Neural cell (in vitro differentiated cells): ENCODE measurements at regions not wholly inside any gene's neighbourhood (a gene's known extent, or its start where the extent isn't known, plus 50 kb on each side); places are given as distances from the start of the nearest gene placed in this dataset.

Experiments used
- H2AFZ ChIP-seq: fragments of 200-600, 300-800 bp; sonication (generic), shearing (Covaris generic); 2 replicates; pipeline ENCODE4 v1.6.0; 2014; ENCODE audit warnings: low read depth, mild to moderate bottlenecking, antibody characterized with exemption, low read length, moderate library complexity
- H3F3A ChIP-seq: fragments of 200-600 bp; shearing (Covaris generic); 2 replicates; pipeline ENCODE4 v1.6.1; 2016; ENCODE audit warnings: mild to moderate bottlenecking, moderate library complexity, mixed read lengths, antibody characterized with exemption, low read length; ENCODE audit not compliant: insufficient read depth, poor library complexity, severe bottlenecking
- H3K27ac ChIP-seq: fragments of 200-600, 300-800 bp; sonication (generic), shearing (Covaris generic); 2 replicates; pipeline ENCODE4 v1.5.1; 2014; ENCODE audit warnings: mild to moderate bottlenecking, low read length, moderate library complexity
- H3K27me3 ChIP-seq: fragments of 300-800, 200-600 bp; sonication (generic), shearing (Covaris generic); 2 replicates; pipeline ENCODE4 v1.6.0; 2014; ENCODE audit warnings: mild to moderate bottlenecking, low read depth, low read length, moderate library complexity; ENCODE audit not compliant: insufficient read depth
- H3K36me3 ChIP-seq: fragments of 300-800, 200-600 bp; sonication (generic), shearing (Covaris generic); 2 replicates; pipeline ENCODE4 v1.5.1; 2014; ENCODE audit warnings: mild to moderate bottlenecking, antibody characterized with exemption, low read length, moderate library complexity; ENCODE audit not compliant: insufficient read depth
- H3K4me2 ChIP-seq: fragments of 300-800, 200-600 bp; sonication (generic), shearing (Covaris generic); 2 replicates; pipeline ENCODE4 v1.6.0; 2014; ENCODE audit warnings: mild to moderate bottlenecking, low read length
- H3K4me3 ChIP-seq: fragments of 300-800, 200-600 bp; sonication (generic), shearing (Covaris generic); 2 replicates; pipeline ENCODE4 v1.5.1; 2014; ENCODE audit warnings: mild to moderate bottlenecking, low read length, moderate library complexity
- H3K79me2 ChIP-seq: fragments of 200-600 bp; shearing (Covaris generic); replicated peaks from 2 replicates; pipeline ENCODE4 v1.6.0; 2014; ENCODE audit warnings: mild to moderate bottlenecking, low read length, moderate library complexity; ENCODE audit not compliant: insufficient read depth
- H3K9ac ChIP-seq: fragments of 300-800, 200-600 bp; sonication (generic), shearing (Covaris generic); 2 replicates; pipeline ENCODE4 v1.6.1; 2016; ENCODE audit warnings: mild to moderate bottlenecking, low read length, mixed read lengths
- H3K9me2 ChIP-seq: fragments of 200-600 bp; shearing (Covaris generic); 2 replicates; pipeline ENCODE4 v1.6.1; 2016; ENCODE audit warnings: mild to moderate bottlenecking, low read length, mixed read lengths; ENCODE audit not compliant: insufficient read depth
- H3K9me3 ChIP-seq: fragments of 200-600, 300-800 bp; sonication (generic), shearing (Covaris generic); 2 replicates; pipeline ENCODE4 v1.6.1; 2016; ENCODE audit warnings: mild to moderate bottlenecking, mixed run types, low read length, moderate library complexity, mixed read lengths
- H4K20me1 ChIP-seq: fragments of 200-600 bp; shearing (Covaris generic); 2 replicates; pipeline ENCODE4 v1.6.1; 2016; ENCODE audit warnings: mild to moderate bottlenecking, mixed run types; ENCODE audit not compliant: insufficient read depth
- CTCF ChIP-seq: fragments of 450-650 bp; IDR thresholded peaks from 2 replicates; pipeline ENCODE4 v1.5.1; 2014; ENCODE audit warnings: antibody characterized with exemption, mild to moderate bottlenecking, moderate library complexity; ENCODE audit not compliant: poor library complexity, severe bottlenecking
- EP300 ChIP-seq: fragments of 450-650 bp; conservative IDR thresholded peaks from 2 replicates; pipeline ENCODE4 v1.6.1; 2014; ENCODE audit warnings: antibody characterized with exemption, mild to moderate bottlenecking, moderate library complexity; ENCODE audit not compliant: poor library complexity, severe bottlenecking
- EZH2 ChIP-seq: fragments of 200-600, 300-800 bp; shearing (Covaris generic), sonication (generic); IDR thresholded peaks from 2 replicates; pipeline ENCODE4 v1.6.1; 2014; ENCODE audit warnings: antibody characterized with exemption, low read length, borderline replicate concordance, mild to moderate bottlenecking; ENCODE audit not compliant: insufficient read depth, poor library complexity, severe bottlenecking
- MXI1 ChIP-seq: fragments of 450-650 bp; conservative IDR thresholded peaks from 2 replicates; pipeline ENCODE4 v1.6.1; 2014; ENCODE audit warnings: antibody characterized with exemption, mild to moderate bottlenecking; ENCODE audit not compliant: poor library complexity, severe bottlenecking
- POLR2AphosphoS5 ChIP-seq: IDR thresholded peaks from 2 replicates; pipeline ENCODE4 v1.6.1; 2012
- RAD21 ChIP-seq: fragments of 450-650 bp; conservative IDR thresholded peaks from 2 replicates; pipeline ENCODE4 v1.6.1; 2014; ENCODE audit warnings: antibody characterized with exemption, mild to moderate bottlenecking, moderate library complexity
- REST ChIP-seq: IDR thresholded peaks from 2 replicates; pipeline ENCODE4 v1.6.1; 2012; ENCODE audit warnings: borderline replicate concordance
- SMC3 ChIP-seq: fragments of 450-650 bp; conservative IDR thresholded peaks from 2 replicates; pipeline ENCODE4 v1.6.1; 2014; ENCODE audit warnings: antibody characterized with exemption, mild to moderate bottlenecking, moderate library complexity; ENCODE audit not compliant: poor library complexity
- TAF1 ChIP-seq: IDR thresholded peaks from 2 replicates; pipeline ENCODE4 v1.6.1; 2012; ENCODE audit warnings: low read depth

GRCh38 chr5:174556756-174557155 lies 167.6 kb upstream of the MSX2 start:
- peaks cover 5% of the 10 kb centered on the region for H3K27me3 ChIP-seq
- no peaks in the 10 kb centered on the region for H3K79me2 ChIP-seq
- H3F3A ChIP-seq = no peaks in the 10 kb centered on the region
- no peak overlapping the region for H2AFZ ChIP-seq
- no peaks in the 10 kb centered on the region for H4K20me1 ChIP-seq
- H3K9me3 ChIP-seq = no peaks in the 10 kb centered on the region
- H3K36me3 ChIP-seq = no peaks in the 10 kb centered on the region
- H3K4me2 ChIP-seq = no peak overlapping the region
- TF ChIP-seq SMC3 = no peak
- no peak for TF ChIP-seq RAD21
- TF ChIP-seq MXI1 = no peak
- no peaks in the 10 kb centered on the region for H3K9me2 ChIP-seq
- H3K4me3 ChIP-seq = no peak overlapping the region
- H3K9ac ChIP-seq = no peak overlapping the region
- no peak overlapping the region for H3K27ac ChIP-seq

- peaks cover 5% of the 10 kb centered on the region for H3K27me3 ChIP-seq
- H3K4me2 ChIP-seq = no peak overlapping the region
- H3K27ac ChIP-seq = no peak overlapping the region
- no peaks in the 10 kb centered on the region for H3K9me2 ChIP-seq
- no peak overlapping the region for H3K4me3 ChIP-seq
- H3F3A ChIP-seq = no peaks in the 10 kb centered on the region
- no peak for TF ChIP-seq MXI1
- TF ChIP-seq SMC3 = no peak
- H3K9me3 ChIP-seq = no peaks in the 10 kb centered on the region
- H3K36me3 ChIP-seq = no peaks in the 10 kb centered on the region
- no peak overlapping the region for H2AFZ ChIP-seq
- no peaks in the 10 kb centered on the region for H3K79me2 ChIP-seq
- no peak overlapping the region for H3K9ac ChIP-seq
- H4K20me1 ChIP-seq = no peaks in the 10 kb centered on the region
Measured at GRCh38 chr5:174558190-174558589, 166.2 kb upstream of the MSX2 start.

GRCh38 chr5:174559141-174559540 lies 165.2 kb upstream of the MSX2 start:
- Histone ChIP-seq H3K27me3 (peaks cover 5% of the 10 kb centered on the region), H3K9me2 (no peaks in the 10 kb centered on the region), H3F3A (no peaks in the 10 kb centered on the region), H3K9me3 (no peaks in the 10 kb centered on the region), H3K36me3 (no peaks in the 10 kb centered on the region), H4K20me1 (no peaks in the 10 kb centered on the region), H3K79me2 (no peaks in the 10 kb centered on the region), H3K4me3 (no peak overlapping the region), H3K9ac (no peak overlapping the region), H3K27ac (no peak overlapping the region), H2AFZ (no peak overlapping the region), H3K4me2 (no peak overlapping the region)
- TF ChIP-seq REST = no peak
- no peak for TF ChIP-seq CTCF
- no peak for TF ChIP-seq RAD21
- no peak for TF ChIP-seq EP300
- TF ChIP-seq SMC3 = no peak
- no peak for TF ChIP-seq EZH2
- TF ChIP-seq TAF1 = no peak
- TF ChIP-seq MXI1 = no peak
- no peak for TF ChIP-seq POLR2AphosphoS5
